GM23338 (cell line): ENCODE measurements at regions not wholly inside any gene's neighbourhood (a gene's known extent, or its start where the extent isn't known, plus 50 kb on each side); places are given as distances from the start of the nearest gene placed in this dataset.

Experiments
- ATAC-seq: fragments of 200-7000 bp; cut with Tn5 transposase; 3 replicates; pipeline ENCODE4 v1.9.1; 2020
- DNase-seq: peaks from one replicate; pipeline ENCODE4 v3.0.0-alpha.2; 2015; ENCODE audit warnings: low spot score
- H2AFZ ChIP-seq: fragments of 200-600 bp; sonication (generic); 2 replicates; pipeline ENCODE4 v1.8.0; 2016; ENCODE audit warnings: antibody characterized with exemption, mild to moderate bottlenecking, moderate library complexity
- H3F3A ChIP-seq: fragments of 200-600 bp; sonication (generic); replicated peaks from 2 replicates; pipeline ENCODE4 v1.8.0; 2017; ENCODE audit warnings: antibody characterized with exemption, mixed run types, low read depth
- H3K27ac ChIP-seq: fragments of 200-600 bp; sonication (generic); 2 replicates; pipeline ENCODE4 v1.6.1; 2016; ENCODE audit warnings: low read depth
- H3K27me3 ChIP-seq: fragments of 200-600 bp; sonication (generic); 2 replicates; pipeline ENCODE4 v1.8.0; 2016; ENCODE audit warnings: mild to moderate bottlenecking, mixed run types, moderate library complexity; ENCODE audit not compliant: insufficient read depth
- H3K36me3 ChIP-seq: fragments of 200-600 bp; sonication (generic); 2 replicates; pipeline ENCODE4 v1.8.0; 2016; ENCODE audit warnings: mild to moderate bottlenecking; ENCODE audit not compliant: insufficient read depth
- H3K4me1 ChIP-seq: fragments of 200-600 bp; sonication (generic); 2 replicates; pipeline ENCODE4 v1.8.0; 2016; ENCODE audit warnings: mild to moderate bottlenecking, moderate library complexity; ENCODE audit not compliant: insufficient read depth
- H3K4me2 ChIP-seq: fragments of 200-600 bp; sonication (generic); 2 replicates; pipeline ENCODE4 v1.7.1; 2017; ENCODE audit warnings: mixed run types
- H3K4me3 ChIP-seq: fragments of 200-600 bp; sonication (generic); 2 replicates; pipeline ENCODE4 v1.6.1; 2016; ENCODE audit warnings: mixed run types
- H3K79me2 ChIP-seq: fragments of 200-600 bp; sonication (generic); replicated peaks from 2 replicates; pipeline ENCODE4 v1.8.0; 2017; ENCODE audit warnings: mild to moderate bottlenecking; ENCODE audit not compliant: insufficient read depth
- H3K9me2 ChIP-seq: fragments of 200-600 bp; sonication (generic); 2 replicates; pipeline ENCODE4 v1.8.0; 2017; ENCODE audit not compliant: insufficient read depth
- H4K20me1 ChIP-seq: fragments of 200-600 bp; sonication (generic); replicated peaks from 2 replicates; pipeline ENCODE4 v1.8.0; 2017; ENCODE audit warnings: mild to moderate bottlenecking; ENCODE audit not compliant: insufficient read depth
- H3K27ac Mint-ChIP-seq: 2 replicates; pipeline ENCODE4 v1.8.0; 2020; ENCODE audit warnings: inconsistent platforms, mild to moderate bottlenecking, moderate library complexity, mixed read lengths
- H3K27me3 Mint-ChIP-seq: 3 replicates; pipeline ENCODE4 v1.8.0; 2022; ENCODE audit warnings: low read depth, mild to moderate bottlenecking, moderate library complexity, mixed read lengths, inconsistent platforms; ENCODE audit not compliant: insufficient read depth, poor library complexity
- H3K36me3 Mint-ChIP-seq: 3 replicates; pipeline ENCODE4 v1.8.0; 2021; ENCODE audit warnings: low read depth, mild to moderate bottlenecking, inconsistent platforms, moderate library complexity, mixed read lengths
- H3K4me1 Mint-ChIP-seq: 3 replicates; pipeline ENCODE4 v1.8.0; 2020; ENCODE audit warnings: mild to moderate bottlenecking, inconsistent platforms, mixed read lengths
- H3K4me3 Mint-ChIP-seq: 3 replicates; pipeline ENCODE4 v1.8.0; 2021; ENCODE audit warnings: moderate library complexity, mild to moderate bottlenecking, inconsistent platforms, mixed read lengths
- H3K9me3 Mint-ChIP-seq: 3 replicates; pipeline ENCODE4 v1.8.0; 2020; ENCODE audit warnings: moderate library complexity, mild to moderate bottlenecking, inconsistent platforms, mixed read lengths
- CREB1 ChIP-seq: fragments of 250-450 bp; sonication (Bioruptor Pico); IDR thresholded peaks from 2 replicates; pipeline ENCODE4 v1.5.0; 2020; ENCODE audit warnings: low read depth, mild to moderate bottlenecking, moderate library complexity
- ETS1 ChIP-seq: IDR thresholded peaks from 2 replicates; pipeline ENCODE4 v1.6.1; 2016; ENCODE audit warnings: antibody characterized with exemption
- EZH2 ChIP-seq: fragments of 200-600 bp; sonication (generic); IDR thresholded peaks from one replicate; pipeline ENCODE4 v1.8.0; 2017; ENCODE audit warnings: antibody characterized with exemption, mild to moderate bottlenecking, low read depth; ENCODE audit not compliant: unreplicated experiment
- EZH2phosphoT487 ChIP-seq: fragments of 200-600 bp; sonication (generic); IDR thresholded peaks from one replicate; pipeline ENCODE4 v1.8.1; 2018; ENCODE audit warnings: antibody characterized with exemption; ENCODE audit not compliant: unreplicated experiment
- JUNB ChIP-seq: IDR thresholded peaks from one replicate; pipeline ENCODE4 v1.6.1; 2016; ENCODE audit warnings: antibody characterized with exemption; ENCODE audit not compliant: unreplicated experiment
- NANOG ChIP-seq: IDR thresholded peaks from 2 replicates; pipeline ENCODE4 v1.6.1; 2016; ENCODE audit warnings: antibody characterized with exemption, borderline replicate concordance
- POLR2AphosphoS5 ChIP-seq: IDR thresholded peaks from 2 replicates; pipeline ENCODE4 v1.6.1; 2016; ENCODE audit warnings: antibody characterized with exemption, low read depth
- REST ChIP-seq: IDR thresholded peaks from one replicate; pipeline ENCODE4 v1.6.1; 2018; ENCODE audit warnings: antibody characterized with exemption; ENCODE audit not compliant: unreplicated experiment
- STAT1 ChIP-seq: IDR thresholded peaks from one replicate; pipeline ENCODE4 v1.6.1; 2016; ENCODE audit warnings: antibody characterized with exemption; ENCODE audit not compliant: unreplicated experiment
- ZNF114 ChIP-seq: fragments of 250-450 bp; sonication (Bioruptor Pico); IDR thresholded peaks from 2 replicates; pipeline ENCODE4 v1.5.0; 2020; ENCODE audit warnings: mild to moderate bottlenecking, moderate library complexity
- ZNF331 ChIP-seq: fragments of 250-450 bp; sonication (Bioruptor Pico); IDR thresholded peaks from 2 replicates; pipeline ENCODE4 v1.5.0; 2020; ENCODE audit warnings: low read depth, mild to moderate bottlenecking, moderate library complexity
- ZNF462 ChIP-seq: fragments of 250-450 bp; sonication (Bioruptor Pico); IDR thresholded peaks from 2 replicates; pipeline ENCODE4 v1.5.0; 2020; ENCODE audit warnings: mild to moderate bottlenecking, moderate library complexity
- TF ChIP-seq, protein P1 (sequence below), 2 experiments: fragments of 200-600 bp in 1 of 2; sonication (generic) in 1 of 2; conservative IDR thresholded peaks; 2 replicates each; pipeline versions ENCODE4 v1.5.1 to v1.6.1; 2016 to 2017; ENCODE audit warnings: antibody characterized with exemption in 2 of 2, low read depth in 2 of 2, mild to moderate bottlenecking in 2 of 2, moderate library complexity in 1 of 2

DNA sequence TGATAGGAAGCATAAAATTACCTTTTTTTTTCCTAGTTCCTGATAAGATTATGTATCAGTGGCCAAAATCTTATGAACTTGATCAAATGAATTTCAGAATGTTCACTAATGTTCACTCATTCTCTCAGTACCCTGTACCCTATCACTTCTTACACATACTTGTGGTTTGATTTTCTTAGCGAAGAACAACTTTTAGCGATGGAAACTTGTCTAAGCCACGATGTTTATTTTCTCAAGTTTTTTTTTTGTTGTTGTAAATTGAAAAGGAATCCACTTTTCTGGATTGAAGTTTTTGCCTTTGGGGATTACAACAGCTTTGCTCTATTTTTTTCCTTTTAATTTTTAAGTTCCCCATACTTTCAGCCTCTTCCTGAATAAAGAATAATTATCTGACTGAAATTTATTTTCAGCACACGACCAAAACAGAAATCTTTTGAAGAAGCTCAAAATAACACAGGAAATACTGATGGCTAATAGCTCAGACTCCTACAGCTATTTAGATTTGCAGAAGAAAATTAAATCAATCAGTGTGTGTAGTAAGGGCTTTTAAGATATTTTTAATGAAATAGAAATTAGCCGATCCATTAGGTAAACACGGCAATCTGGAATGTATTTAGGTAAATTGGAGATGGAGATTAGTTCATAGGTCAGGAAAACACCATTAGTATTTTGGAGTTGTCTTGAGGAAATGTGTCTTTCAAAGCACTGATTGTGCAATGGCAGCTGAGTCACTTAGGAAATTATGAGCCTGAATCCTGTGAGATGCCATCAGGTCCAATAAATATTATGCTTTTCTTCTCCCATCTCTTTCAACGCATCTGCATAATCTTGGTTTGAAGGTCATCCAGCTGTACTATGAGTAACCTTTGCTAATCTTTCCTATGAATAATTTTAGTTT is 217.5 kb downstream of the GJA1 start:
- Mint-ChIP-seq H3K27ac (no peak overlapping the region), H3K9me3 (no peaks in the 10 kb centered on the region), H3K27me3 (peaks cover 2% of the 10 kb centered on the region), H3K36me3 (no peaks in the 10 kb centered on the region), H3K4me3 (no peak overlapping the region), H3K4me1 (peaks cover 4% of the 10 kb centered on the region; the same call in 1 of the 3 replicates)
- no peak overlapping the region; the same call in 1 of the 2 replicates for H2AFZ ChIP-seq
- no peaks in the 10 kb centered on the region for H3K27me3 ChIP-seq
- ATAC-seq (no peak), DNase-seq (no peak)
- H3K79me2 ChIP-seq: no peaks in the 10 kb centered on the region
- TF ChIP-seq EZH2phosphoT487 (no peak), STAT1 (no peak), NANOG (no peak), ZNF462 (no peak), JUNB (no peak), ETS1 (no peak), ZNF114 (CRISPR knock-in tag) (no peak), EZH2 (no peak), ZNF331 (CRISPR knock-in tag) (no peak), REST (no peak), CREB1 (CRISPR knock-in tag) (no peak), POLR2AphosphoS5 (no peak)
- TF ChIP-seq, protein P1, sequence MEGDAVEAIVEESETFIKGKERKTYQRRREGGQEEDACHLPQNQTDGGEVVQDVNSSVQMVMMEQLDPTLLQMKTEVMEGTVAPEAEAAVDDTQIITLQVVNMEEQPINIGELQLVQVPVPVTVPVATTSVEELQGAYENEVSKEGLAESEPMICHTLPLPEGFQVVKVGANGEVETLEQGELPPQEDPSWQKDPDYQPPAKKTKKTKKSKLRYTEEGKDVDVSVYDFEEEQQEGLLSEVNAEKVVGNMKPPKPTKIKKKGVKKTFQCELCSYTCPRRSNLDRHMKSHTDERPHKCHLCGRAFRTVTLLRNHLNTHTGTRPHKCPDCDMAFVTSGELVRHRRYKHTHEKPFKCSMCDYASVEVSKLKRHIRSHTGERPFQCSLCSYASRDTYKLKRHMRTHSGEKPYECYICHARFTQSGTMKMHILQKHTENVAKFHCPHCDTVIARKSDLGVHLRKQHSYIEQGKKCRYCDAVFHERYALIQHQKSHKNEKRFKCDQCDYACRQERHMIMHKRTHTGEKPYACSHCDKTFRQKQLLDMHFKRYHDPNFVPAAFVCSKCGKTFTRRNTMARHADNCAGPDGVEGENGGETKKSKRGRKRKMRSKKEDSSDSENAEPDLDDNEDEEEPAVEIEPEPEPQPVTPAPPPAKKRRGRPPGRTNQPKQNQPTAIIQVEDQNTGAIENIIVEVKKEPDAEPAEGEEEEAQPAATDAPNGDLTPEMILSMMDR (conservative IDR thresholded peaks at IDR 0.05; ENCODE audit: low read depth in 2 of 2): no peak
- no peaks in the 10 kb centered on the region for H3K36me3 ChIP-seq
- H3K27ac ChIP-seq: no peak overlapping the region
- H3F3A ChIP-seq: no peaks in the 10 kb centered on the region
- no peak overlapping the region for H3K4me3 ChIP-seq
- no peak overlapping the region for H3K4me2 ChIP-seq
- H4K20me1 ChIP-seq: no peaks in the 10 kb centered on the region
- H3K4me1 ChIP-seq: peaks cover 10% of the 10 kb centered on the region; the same call in 1 of the 2 replicates
- H3K9me2 ChIP-seq: no peaks in the 10 kb centered on the region
